ENCODE measurements at regions not wholly inside any gene's neighbourhood (a gene's known extent, or its start where the extent isn't known, plus 50 kb on each side); places are given as distances from the start of the nearest gene placed in this dataset.

DNA sequence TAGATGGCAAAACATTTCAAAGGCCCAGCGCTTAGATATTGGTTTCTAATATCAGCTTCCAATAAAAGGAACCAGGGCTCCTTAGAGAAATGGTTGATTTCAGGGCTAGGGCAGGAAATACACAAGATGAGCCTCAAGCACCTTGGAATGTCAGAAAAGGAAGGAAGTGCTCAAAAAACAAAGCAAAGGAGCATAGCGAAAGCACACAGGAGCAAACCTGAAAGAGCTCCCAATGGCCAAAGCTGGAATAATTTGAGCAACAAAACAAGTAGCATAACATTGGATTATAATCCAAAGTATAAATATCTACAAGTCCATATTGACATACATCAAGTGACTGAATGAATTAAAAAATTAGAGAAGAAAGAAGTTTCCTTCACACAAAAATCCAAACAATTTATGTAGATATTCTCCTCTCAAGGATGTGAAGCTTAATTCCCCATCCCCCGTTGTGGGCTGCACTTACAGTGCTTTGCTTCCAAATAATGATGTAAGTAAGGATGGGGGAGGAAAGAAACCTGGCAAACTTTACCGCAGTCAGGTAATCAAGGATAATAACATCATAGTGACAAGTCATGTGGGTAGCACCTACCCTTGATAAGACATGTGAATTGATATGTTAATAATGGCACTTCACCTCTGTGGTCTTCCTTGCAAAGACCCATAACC is 132.9 kb upstream of the DST start:
- no peaks in the 10 kb centered on the region for H3K27me3 ChIP-seq (ENCODE audit: insufficient read depth, low read length, poor library complexity, severe bottlenecking)
- Mint-ChIP-seq H3K27me3 (peaks cover 0 to 2% of the 10 kb centered on the region in 2 donors), H3K9me3 (peaks cover 0 to 8% (median 3%) of the 10 kb centered on the region in 5 donors), H3K4me1 (no peaks in the 10 kb centered on the region), H3K36me3 (no peaks in the 10 kb centered on the region), H3K27ac (peak overlapping the region in 1 of 8 donors; percentile 26), H3K4me3 (no peak overlapping the region)
- CTCF ChIA-PET = no interaction called here
- no peak overlapping the region for H3K4me3 ChIP-seq (ENCODE audit: low read length)
- POLR2A ChIA-PET = no interaction called here
- H3K27ac ChIP-seq (ENCODE audit: low read depth, low read length) = no peak overlapping the region
- H3K9me3 ChIP-seq (ENCODE audit: low read length) = no peaks in the 10 kb centered on the region
- DNase-seq = no peak
- no peaks in the 10 kb centered on the region for H3K4me1 ChIP-seq (ENCODE audit: insufficient read depth, low read length)
- no peaks in the 10 kb centered on the region for H3K36me3 ChIP-seq (ENCODE audit: insufficient read depth, low read length)

DNA sequence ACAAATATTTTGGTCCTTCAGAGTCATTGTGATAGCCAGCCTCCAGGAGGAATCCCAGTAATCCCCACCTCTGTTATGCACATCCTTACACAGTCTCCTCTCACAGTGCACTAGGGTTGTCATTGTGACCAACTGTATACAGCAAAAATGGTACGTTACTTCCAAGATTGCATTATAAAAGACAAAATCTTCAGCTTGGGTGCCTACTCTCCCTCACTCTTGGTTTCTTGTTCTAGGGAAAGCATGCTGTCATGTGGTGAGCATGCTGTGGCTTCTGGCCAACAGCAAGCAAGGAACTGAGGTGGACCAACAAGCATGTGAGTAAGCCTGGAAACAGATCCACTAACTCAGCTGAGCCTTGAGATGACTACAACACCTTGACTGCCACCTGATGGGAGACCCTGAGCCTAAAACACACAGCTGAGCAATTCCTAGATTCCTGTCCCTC is 130.1 kb upstream of the DST start:
- no peaks in the 10 kb centered on the region for H3K36me3 ChIP-seq (ENCODE audit: insufficient read depth, low read length)
- no peak overlapping the region for H3K27ac ChIP-seq (ENCODE audit: low read depth, low read length)
- H3K27me3 Mint-ChIP-seq = peaks cover under 1 to 2% of the 10 kb centered on the region in 2 donors
- no peak overlapping the region for H3K4me3 Mint-ChIP-seq
- DNase-seq = no peak
- H3K9me3 Mint-ChIP-seq = peaks cover 0 to 8% (median 3%) of the 10 kb centered on the region in 5 donors
- H3K4me3 ChIP-seq (ENCODE audit: low read length) = no peak overlapping the region
- no peaks in the 10 kb centered on the region for H3K36me3 Mint-ChIP-seq
- ChIA-PET CTCF (no interaction called here), POLR2A (no interaction called here)
- no peaks in the 10 kb centered on the region for H3K4me1 ChIP-seq (ENCODE audit: insufficient read depth, low read length)
- H3K4me1 Mint-ChIP-seq = no peaks in the 10 kb centered on the region
- no peak overlapping the region for H3K27ac Mint-ChIP-seq
- H3K9me3 ChIP-seq (ENCODE audit: low read length) = no peaks in the 10 kb centered on the region
- H3K27me3 ChIP-seq (ENCODE audit: insufficient read depth, low read length, poor library complexity, severe bottlenecking) = no peaks in the 10 kb centered on the region

GRCh38 chr6:56771929-56772607 is 129.4 kb upstream of the DST start:
- H3K27me3 Mint-ChIP-seq = peaks cover 2 to 3% of the 10 kb centered on the region in 2 donors
- no peaks in the 10 kb centered on the region for H3K4me1 ChIP-seq (ENCODE audit: insufficient read depth, low read length)
- ChIA-PET CTCF (no interaction called here), POLR2A (no interaction called here)
- H3K9me3 Mint-ChIP-seq = peaks cover 0 to 5% (median under 1%) of the 10 kb centered on the region in 5 donors
- no peaks in the 10 kb centered on the region for H3K36me3 Mint-ChIP-seq
- no peak overlapping the region for H3K27ac ChIP-seq (ENCODE audit: low read depth, low read length)
- no peaks in the 10 kb centered on the region for H3K27me3 ChIP-seq (ENCODE audit: insufficient read depth, low read length, poor library complexity, severe bottlenecking)
- DNase-seq = no peak
- no peak overlapping the region for H3K4me3 ChIP-seq (ENCODE audit: low read length)
- H3K4me3 Mint-ChIP-seq = no peak overlapping the region
- no peaks in the 10 kb centered on the region for H3K4me1 Mint-ChIP-seq
- H3K9me3 ChIP-seq (ENCODE audit: low read length) = no peaks in the 10 kb centered on the region
- no peaks in the 10 kb centered on the region for H3K36me3 ChIP-seq (ENCODE audit: insufficient read depth, low read length)
- no peak overlapping the region for H3K27ac Mint-ChIP-seq

GRCh38 chr6:56771189-56771588 is 128.5 kb upstream of the DST start:
- Histone ChIP-seq H3K27me3 (ENCODE audit: insufficient read depth, low read length, poor library complexity, severe bottlenecking) (no peaks in the 10 kb centered on the region), H3K4me3 (ENCODE audit: low read length) (no peak overlapping the region), H3K4me1 (ENCODE audit: insufficient read depth, low read length) (no peaks in the 10 kb centered on the region), H3K36me3 (ENCODE audit: insufficient read depth, low read length) (no peaks in the 10 kb centered on the region), H3K27ac (ENCODE audit: low read depth, low read length) (no peak overlapping the region), H3K9me3 (ENCODE audit: low read length) (no peaks in the 10 kb centered on the region)
- no peak for DNase-seq
- no peaks in the 10 kb centered on the region for H3K36me3 Mint-ChIP-seq
- CTCF ChIA-PET = no interaction called here
- H3K27me3 Mint-ChIP-seq = peaks cover 2 to 3% of the 10 kb centered on the region in 2 donors
- no peaks in the 10 kb centered on the region for H3K4me1 Mint-ChIP-seq
- POLR2A ChIA-PET = no interaction called here
- no peak overlapping the region for H3K4me3 Mint-ChIP-seq
- H3K9me3 Mint-ChIP-seq = peaks cover 0 to 4% (median 0%) of the 10 kb centered on the region in 5 donors
- no peak overlapping the region for H3K27ac Mint-ChIP-seq

GRCh38 chr6:56770011-56770520 is 127.4 kb upstream of the DST start:
- no peaks in the 10 kb centered on the region for H3K9me3 ChIP-seq (ENCODE audit: low read length)
- Mint-ChIP-seq H3K27me3 (peaks cover 2 to 3% of the 10 kb centered on the region in 2 donors), H3K27ac (no peak overlapping the region), H3K4me3 (no peak overlapping the region), H3K9me3 (peaks cover 0 to 4% (median 0%) of the 10 kb centered on the region in 5 donors), H3K4me1 (no peaks in the 10 kb centered on the region), H3K36me3 (no peaks in the 10 kb centered on the region)
- ChIA-PET CTCF (no interaction called here), POLR2A (no interaction called here)
- H3K4me1 ChIP-seq (ENCODE audit: insufficient read depth, low read length) = no peaks in the 10 kb centered on the region
- no peaks in the 10 kb centered on the region for H3K27me3 ChIP-seq (ENCODE audit: insufficient read depth, low read length, poor library complexity, severe bottlenecking)
- no peak for DNase-seq
- H3K27ac ChIP-seq (ENCODE audit: low read depth, low read length) = no peak overlapping the region
- no peaks in the 10 kb centered on the region for H3K36me3 ChIP-seq (ENCODE audit: insufficient read depth, low read length)
- no peak overlapping the region for H3K4me3 ChIP-seq (ENCODE audit: low read length)

GRCh38 chr6:56767892-56768531 is 125.3 kb upstream of the DST start:
- Histone ChIP-seq H3K27ac (ENCODE audit: low read depth, low read length) (no peak overlapping the region), H3K9me3 (ENCODE audit: low read length) (no peaks in the 10 kb centered on the region), H3K4me3 (ENCODE audit: low read length) (no peak overlapping the region), H3K27me3 (ENCODE audit: insufficient read depth, low read length, poor library complexity, severe bottlenecking) (no peaks in the 10 kb centered on the region), H3K4me1 (ENCODE audit: insufficient read depth, low read length) (no peaks in the 10 kb centered on the region), H3K36me3 (ENCODE audit: insufficient read depth, low read length) (no peaks in the 10 kb centered on the region)
- DNase-seq = no peak
- no peaks in the 10 kb centered on the region for H3K9me3 Mint-ChIP-seq
- H3K36me3 Mint-ChIP-seq = no peaks in the 10 kb centered on the region
- H3K4me1 Mint-ChIP-seq = no peaks in the 10 kb centered on the region
- no peak overlapping the region for H3K4me3 Mint-ChIP-seq
- CTCF ChIA-PET = no interaction called here
- POLR2A ChIA-PET = no interaction called here
- peaks cover 2 to 6% of the 10 kb centered on the region in 2 donors for H3K27me3 Mint-ChIP-seq
- H3K27ac Mint-ChIP-seq = no peak overlapping the region

GRCh38 chr6:56767435-56767834 is 124.7 kb upstream of the DST start:
- H3K27me3 Mint-ChIP-seq = peaks cover 2 to 6% of the 10 kb centered on the region in 2 donors
- Histone ChIP-seq H3K36me3 (ENCODE audit: insufficient read depth, low read length) (no peaks in the 10 kb centered on the region), H3K27me3 (ENCODE audit: insufficient read depth, low read length, poor library complexity, severe bottlenecking) (no peaks in the 10 kb centered on the region), H3K27ac (ENCODE audit: low read depth, low read length) (no peak overlapping the region), H3K9me3 (ENCODE audit: low read length) (no peaks in the 10 kb centered on the region), H3K4me3 (ENCODE audit: low read length) (no peak overlapping the region), H3K4me1 (ENCODE audit: insufficient read depth, low read length) (no peaks in the 10 kb centered on the region)
- ChIA-PET CTCF (no interaction called here), POLR2A (no interaction called here)
- no peak for DNase-seq
- no peaks in the 10 kb centered on the region for H3K4me1 Mint-ChIP-seq
- H3K4me3 Mint-ChIP-seq = no peak overlapping the region
- peaks cover 0 to 2% (median 0%) of the 10 kb centered on the region in 5 donors for H3K9me3 Mint-ChIP-seq
- H3K36me3 Mint-ChIP-seq = no peaks in the 10 kb centered on the region
- H3K27ac Mint-ChIP-seq = no peak overlapping the region

DNA sequence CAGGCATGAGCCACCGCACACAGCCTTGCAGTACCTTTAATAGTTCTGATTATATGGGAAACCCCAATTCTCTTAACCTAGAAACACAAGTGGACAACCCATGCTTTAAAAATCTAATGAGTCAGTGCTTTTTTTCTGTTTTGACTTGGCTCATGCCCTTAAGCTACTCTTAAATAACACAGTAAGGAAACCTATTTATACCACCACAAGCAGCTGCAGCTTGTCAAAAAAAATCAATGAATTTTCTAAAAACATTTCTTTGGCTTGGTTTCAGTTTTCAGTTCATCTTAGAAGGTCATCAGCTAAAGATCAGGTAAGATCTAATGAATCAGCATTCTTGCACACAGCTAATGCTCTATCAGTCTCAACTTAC is 124.1 kb upstream of the DST start:
- peaks cover 0 to 3% (median 0%) of the 10 kb centered on the region in 5 donors for H3K9me3 Mint-ChIP-seq
- H3K27ac Mint-ChIP-seq = no peak overlapping the region
- no peak for DNase-seq
- CTCF ChIA-PET = no interaction called here
- H3K36me3 Mint-ChIP-seq = no peaks in the 10 kb centered on the region
- H3K4me1 ChIP-seq (ENCODE audit: insufficient read depth, low read length) = no peaks in the 10 kb centered on the region
- H3K27me3 ChIP-seq (ENCODE audit: insufficient read depth, low read length, poor library complexity, severe bottlenecking) = no peaks in the 10 kb centered on the region
- H3K27me3 Mint-ChIP-seq = peaks cover 0 to 6% of the 10 kb centered on the region in 2 donors
- POLR2A ChIA-PET = no interaction called here
- no peaks in the 10 kb centered on the region for H3K4me1 Mint-ChIP-seq
- no peaks in the 10 kb centered on the region for H3K36me3 ChIP-seq (ENCODE audit: insufficient read depth, low read length)
- no peak overlapping the region for H3K4me3 ChIP-seq (ENCODE audit: low read length)
- H3K4me3 Mint-ChIP-seq = no peak overlapping the region
- no peaks in the 10 kb centered on the region for H3K9me3 ChIP-seq (ENCODE audit: low read length)
- H3K27ac ChIP-seq (ENCODE audit: low read depth, low read length) = no peak overlapping the region

All from CD8-positive, alpha-beta memory T cell (primary cell).